Liver (tissue), 8 donors: ENCODE measurements at regions not wholly inside any gene's neighbourhood (a gene's known extent, or its start where the extent isn't known, plus 50 kb on each side); places are given as distances from the start of the nearest gene placed in this dataset.
"Not testable (repeated sequence)": the region's sequence is repeated elsewhere in the genome, so short reads cannot be mapped to it uniquely, and the experiment has no call there.

Experiments used
- DNase-seq: peaks from one replicate; pipeline ENCODE4 v3.0.0-alpha.2; 2017; ENCODE audit warnings: low spot score
- H3K27ac ChIP-seq, 2 donors: one replicate each; pipeline ENCODE4 v1.7.0; 2013; ENCODE audit warnings: inconsistent platforms in 2 of 2, low read length in 2 of 2, control low read depth in 1 of 2, low read depth in 1 of 2, mild to moderate bottlenecking in 1 of 2
- H3K27me3 ChIP-seq, 4 donors: one replicate each; pipeline versions ENCODE4 v1.6.1 to v1.7.0; 2013; ENCODE audit warnings: low read length in 3 of 4, inconsistent platforms in 1 of 4, mild to moderate bottlenecking in 1 of 4, moderate library complexity in 1 of 4; ENCODE audit not compliant: control insufficient read depth in 4 of 4, insufficient read depth in 4 of 4
- H3K36me3 ChIP-seq, 4 donors: one replicate each; pipeline versions ENCODE4 v1.6.1 to v1.7.0; 2013; ENCODE audit warnings: low read length in 3 of 4, mild to moderate bottlenecking in 3 of 4, low read depth in 1 of 4, moderate library complexity in 1 of 4; ENCODE audit not compliant: control insufficient read depth in 4 of 4, insufficient read depth in 3 of 4
- H3K4me1 ChIP-seq, 4 donors: one replicate each; pipeline versions ENCODE4 v1.6.1 to v1.7.0; 2013; ENCODE audit warnings: low read length in 3 of 4, mild to moderate bottlenecking in 3 of 4, moderate library complexity in 1 of 4; ENCODE audit not compliant: control insufficient read depth in 4 of 4, insufficient read depth in 4 of 4
- H3K4me3 ChIP-seq, 3 donors: one replicate each; pipeline versions ENCODE4 v1.6.1 to v1.7.0; 2013; ENCODE audit warnings: low read length in 3 of 3, control low read depth in 1 of 3, low read depth in 1 of 3, mild to moderate bottlenecking in 1 of 3
- H3K9ac ChIP-seq, 2 donors: one replicate each; pipeline ENCODE4 v1.7.0; 2013; ENCODE audit warnings: low read length in 2 of 2, mild to moderate bottlenecking in 2 of 2, moderate library complexity in 2 of 2, control low read depth in 1 of 2, low read depth in 1 of 2
- H3K9me3 ChIP-seq, 4 donors: one replicate each; pipeline versions ENCODE4 v1.6.1 to v1.7.0; 2013; ENCODE audit warnings: low read length in 3 of 4; ENCODE audit not compliant: control insufficient read depth in 4 of 4
- EGR1 ChIP-seq, 2 donors: IDR thresholded peaks; 2 replicates each; pipeline ENCODE4 v1.6.1; 2016 to 2018; ENCODE audit warnings: antibody characterized with exemption in 2 of 2, low read depth in 2 of 2
- FOXA1 ChIP-seq: IDR thresholded peaks from 2 replicates; pipeline ENCODE4 v1.6.1; 2016; ENCODE audit warnings: antibody characterized with exemption
- FOXA2 ChIP-seq: IDR thresholded peaks from 2 replicates; pipeline ENCODE4 v1.6.1; 2016; ENCODE audit warnings: antibody characterized with exemption
- GABPA ChIP-seq, 2 donors: IDR thresholded peaks in 1 of 2; conservative IDR thresholded peaks in 1 of 2; 2 replicates each; pipeline ENCODE4 v1.6.1; 2016; ENCODE audit warnings: antibody characterized with exemption in 2 of 2, mild to moderate bottlenecking in 1 of 2, moderate library complexity in 1 of 2
- HNF4A ChIP-seq, 2 donors: conservative IDR thresholded peaks; 2 replicates each; pipeline ENCODE4 v1.6.1; 2016; ENCODE audit warnings: antibody characterized with exemption in 2 of 2, mild to moderate bottlenecking in 2 of 2
- HNF4G ChIP-seq: IDR thresholded peaks from 2 replicates; pipeline ENCODE4 v1.6.1; 2016; ENCODE audit warnings: antibody characterized with exemption
- JUND ChIP-seq, 2 donors: IDR thresholded peaks; 2 replicates each; pipeline ENCODE4 v1.6.1; 2016; ENCODE audit warnings: antibody characterized with exemption in 2 of 2
- NR2F2 ChIP-seq: IDR thresholded peaks from 2 replicates; pipeline ENCODE4 v1.6.1; 2016; ENCODE audit warnings: antibody characterized with exemption
- RAD21 ChIP-seq, 2 donors: IDR thresholded peaks; 2 replicates each; pipeline ENCODE4 v1.6.1; 2016; ENCODE audit warnings: antibody characterized with exemption in 2 of 2, mild to moderate bottlenecking in 2 of 2
- RXRA ChIP-seq, 2 donors: IDR thresholded peaks; 2 replicates each; pipeline ENCODE4 v1.6.1; 2017 to 2018; ENCODE audit warnings: antibody characterized with exemption in 2 of 2, mild to moderate bottlenecking in 1 of 2
- SP1 ChIP-seq: IDR thresholded peaks from 2 replicates; pipeline ENCODE4 v1.6.1; 2018; ENCODE audit warnings: antibody characterized with exemption, mild to moderate bottlenecking
- TAF1 ChIP-seq: conservative IDR thresholded peaks from 2 replicates; pipeline ENCODE4 v1.6.1; 2016; ENCODE audit warnings: antibody characterized with exemption, mild to moderate bottlenecking
- YY1 ChIP-seq: IDR thresholded peaks from 2 replicates; pipeline ENCODE4 v1.6.1; 2016; ENCODE audit warnings: antibody characterized with exemption, mild to moderate bottlenecking
- WGBS: extraction: QIAGEN DNeasy Blood & Tissue Kit; methylation state at CpG from one replicate; pipeline ENCODE4 v1.1.7; 2013; 5-methylcytosine and 5-hydroxymethylcytosine counted together
- TF ChIP-seq, protein P1 (sequence below): IDR thresholded peaks from 2 replicates; pipeline ENCODE4 v1.6.1; 2016; ENCODE audit warnings: antibody characterized with exemption
- TF ChIP-seq, protein P2 (sequence below): IDR thresholded peaks from 2 replicates; pipeline ENCODE4 v1.6.1; 2016; ENCODE audit warnings: antibody characterized with exemption, mild to moderate bottlenecking
- TF ChIP-seq, protein P3 (sequence below): IDR thresholded peaks from 2 replicates; pipeline ENCODE4 v1.6.1; 2016; ENCODE audit warnings: antibody characterized with exemption
- TF ChIP-seq, protein P4 (sequence below): fragments of 150-350 bp; IDR thresholded peaks from 2 replicates; pipeline ENCODE4 v1.5.1; 2017; ENCODE audit warnings: improper control_type of control experiment, low read depth, low read length; ENCODE audit not compliant: missing input control
- TF ChIP-seq, protein P5 (sequence below): IDR thresholded peaks from 2 replicates; pipeline ENCODE4 v1.6.1; 2016; ENCODE audit warnings: antibody characterized with exemption
- donor health status: healthy.
- donor health status: healthy.
- donor health status: healthy.
- donor health status: healthy.
- donor health status: healthy.

DNA sequence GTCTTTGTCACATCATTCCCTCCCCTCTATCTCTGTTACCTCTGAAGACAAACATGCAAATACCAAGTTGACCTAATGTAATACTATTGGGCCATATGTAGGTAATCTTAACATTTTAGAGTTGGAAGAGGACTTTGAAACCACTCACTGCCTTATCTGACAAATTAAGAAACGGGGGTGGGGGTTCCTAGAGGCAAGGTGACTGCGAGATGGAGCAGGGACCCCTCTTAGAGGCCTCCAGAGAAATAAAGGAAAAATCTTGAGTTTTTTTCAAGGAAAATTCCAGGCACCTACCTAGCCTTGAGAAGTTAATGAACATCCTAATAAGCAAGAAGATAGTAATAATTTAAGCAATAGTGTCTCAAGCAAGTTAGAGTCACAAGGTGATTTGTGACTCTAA, 270.8 kb downstream of the CD83 start:
- TF ChIP-seq JUND (IDR thresholded peaks at IDR 0.05) (no peak), TAF1 (no peak), RXRA (IDR thresholded peaks at IDR 0.05) (no peak), SP1 (no peak), RAD21 (IDR thresholded peaks at IDR 0.05) (no peak), HNF4G (no peak), EGR1 (IDR thresholded peaks at IDR 0.05; ENCODE audit: low read depth in 2 of 2) (no peak), NR2F2 (no peak), GABPA (IDR thresholded peaks at IDR 0.05 in 1 of 2, conservative IDR thresholded peaks at IDR 0.05 in 1 of 2) (no peak), FOXA2 (no peak), FOXA1 (no peak), HNF4A (conservative IDR thresholded peaks at IDR 0.05) (no peak), YY1 (no peak)
- TF ChIP-seq, protein P1, sequence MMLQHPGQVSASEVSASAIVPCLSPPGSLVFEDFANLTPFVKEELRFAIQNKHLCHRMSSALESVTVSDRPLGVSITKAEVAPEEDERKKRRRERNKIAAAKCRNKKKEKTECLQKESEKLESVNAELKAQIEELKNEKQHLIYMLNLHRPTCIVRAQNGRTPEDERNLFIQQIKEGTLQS: no peak
- TF ChIP-seq, protein P2, sequence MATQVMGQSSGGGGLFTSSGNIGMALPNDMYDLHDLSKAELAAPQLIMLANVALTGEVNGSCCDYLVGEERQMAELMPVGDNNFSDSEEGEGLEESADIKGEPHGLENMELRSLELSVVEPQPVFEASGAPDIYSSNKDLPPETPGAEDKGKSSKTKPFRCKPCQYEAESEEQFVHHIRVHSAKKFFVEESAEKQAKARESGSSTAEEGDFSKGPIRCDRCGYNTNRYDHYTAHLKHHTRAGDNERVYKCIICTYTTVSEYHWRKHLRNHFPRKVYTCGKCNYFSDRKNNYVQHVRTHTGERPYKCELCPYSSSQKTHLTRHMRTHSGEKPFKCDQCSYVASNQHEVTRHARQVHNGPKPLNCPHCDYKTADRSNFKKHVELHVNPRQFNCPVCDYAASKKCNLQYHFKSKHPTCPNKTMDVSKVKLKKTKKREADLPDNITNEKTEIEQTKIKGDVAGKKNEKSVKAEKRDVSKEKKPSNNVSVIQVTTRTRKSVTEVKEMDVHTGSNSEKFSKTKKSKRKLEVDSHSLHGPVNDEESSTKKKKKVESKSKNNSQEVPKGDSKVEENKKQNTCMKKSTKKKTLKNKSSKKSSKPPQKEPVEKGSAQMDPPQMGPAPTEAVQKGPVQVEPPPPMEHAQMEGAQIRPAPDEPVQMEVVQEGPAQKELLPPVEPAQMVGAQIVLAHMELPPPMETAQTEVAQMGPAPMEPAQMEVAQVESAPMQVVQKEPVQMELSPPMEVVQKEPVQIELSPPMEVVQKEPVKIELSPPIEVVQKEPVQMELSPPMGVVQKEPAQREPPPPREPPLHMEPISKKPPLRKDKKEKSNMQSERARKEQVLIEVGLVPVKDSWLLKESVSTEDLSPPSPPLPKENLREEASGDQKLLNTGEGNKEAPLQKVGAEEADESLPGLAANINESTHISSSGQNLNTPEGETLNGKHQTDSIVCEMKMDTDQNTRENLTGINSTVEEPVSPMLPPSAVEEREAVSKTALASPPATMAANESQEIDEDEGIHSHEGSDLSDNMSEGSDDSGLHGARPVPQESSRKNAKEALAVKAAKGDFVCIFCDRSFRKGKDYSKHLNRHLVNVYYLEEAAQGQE: no peak
- TF ChIP-seq, protein P3, sequence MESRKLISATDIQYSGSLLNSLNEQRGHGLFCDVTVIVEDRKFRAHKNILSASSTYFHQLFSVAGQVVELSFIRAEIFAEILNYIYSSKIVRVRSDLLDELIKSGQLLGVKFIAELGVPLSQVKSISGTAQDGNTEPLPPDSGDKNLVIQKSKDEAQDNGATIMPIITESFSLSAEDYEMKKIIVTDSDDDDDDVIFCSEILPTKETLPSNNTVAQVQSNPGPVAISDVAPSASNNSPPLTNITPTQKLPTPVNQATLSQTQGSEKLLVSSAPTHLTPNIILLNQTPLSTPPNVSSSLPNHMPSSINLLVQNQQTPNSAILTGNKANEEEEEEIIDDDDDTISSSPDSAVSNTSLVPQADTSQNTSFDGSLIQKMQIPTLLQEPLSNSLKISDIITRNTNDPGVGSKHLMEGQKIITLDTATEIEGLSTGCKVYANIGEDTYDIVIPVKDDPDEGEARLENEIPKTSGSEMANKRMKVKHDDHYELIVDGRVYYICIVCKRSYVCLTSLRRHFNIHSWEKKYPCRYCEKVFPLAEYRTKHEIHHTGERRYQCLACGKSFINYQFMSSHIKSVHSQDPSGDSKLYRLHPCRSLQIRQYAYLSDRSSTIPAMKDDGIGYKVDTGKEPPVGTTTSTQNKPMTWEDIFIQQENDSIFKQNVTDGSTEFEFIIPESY: no peak
- TF ChIP-seq, protein P4, sequence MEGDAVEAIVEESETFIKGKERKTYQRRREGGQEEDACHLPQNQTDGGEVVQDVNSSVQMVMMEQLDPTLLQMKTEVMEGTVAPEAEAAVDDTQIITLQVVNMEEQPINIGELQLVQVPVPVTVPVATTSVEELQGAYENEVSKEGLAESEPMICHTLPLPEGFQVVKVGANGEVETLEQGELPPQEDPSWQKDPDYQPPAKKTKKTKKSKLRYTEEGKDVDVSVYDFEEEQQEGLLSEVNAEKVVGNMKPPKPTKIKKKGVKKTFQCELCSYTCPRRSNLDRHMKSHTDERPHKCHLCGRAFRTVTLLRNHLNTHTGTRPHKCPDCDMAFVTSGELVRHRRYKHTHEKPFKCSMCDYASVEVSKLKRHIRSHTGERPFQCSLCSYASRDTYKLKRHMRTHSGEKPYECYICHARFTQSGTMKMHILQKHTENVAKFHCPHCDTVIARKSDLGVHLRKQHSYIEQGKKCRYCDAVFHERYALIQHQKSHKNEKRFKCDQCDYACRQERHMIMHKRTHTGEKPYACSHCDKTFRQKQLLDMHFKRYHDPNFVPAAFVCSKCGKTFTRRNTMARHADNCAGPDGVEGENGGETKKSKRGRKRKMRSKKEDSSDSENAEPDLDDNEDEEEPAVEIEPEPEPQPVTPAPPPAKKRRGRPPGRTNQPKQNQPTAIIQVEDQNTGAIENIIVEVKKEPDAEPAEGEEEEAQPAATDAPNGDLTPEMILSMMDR: no peak
- TF ChIP-seq, protein P5, sequence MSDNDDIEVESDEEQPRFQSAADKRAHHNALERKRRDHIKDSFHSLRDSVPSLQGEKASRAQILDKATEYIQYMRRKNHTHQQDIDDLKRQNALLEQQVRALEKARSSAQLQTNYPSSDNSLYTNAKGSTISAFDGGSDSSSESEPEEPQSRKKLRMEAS: no peak
- 69% methylated on average over 2 of the region's 2 CpGs for WGBS
- H3K9ac ChIP-seq: no peak overlapping the region

DNA sequence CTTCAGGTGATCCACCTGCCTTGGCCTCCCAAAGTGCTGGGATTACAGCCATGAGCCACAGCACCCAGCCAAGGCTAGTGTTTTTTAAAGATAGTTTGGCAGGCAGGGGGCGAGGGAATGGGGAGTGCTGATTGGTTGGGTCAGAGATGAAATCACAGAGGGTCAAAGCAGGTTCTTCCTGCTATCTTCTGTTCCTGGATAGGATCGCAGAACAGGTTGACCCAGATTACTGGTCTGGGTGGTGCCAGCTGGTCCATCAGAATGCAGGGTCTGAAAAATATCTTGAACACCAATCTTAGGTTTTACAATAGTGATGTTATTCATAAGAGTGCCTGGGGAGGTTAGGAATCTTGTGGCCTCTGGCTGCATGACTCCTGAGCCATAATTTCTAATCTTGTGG, 272.2 kb downstream of the CD83 start:
- H3K27ac ChIP-seq, H3K9me3 ChIP-seq, H3K4me1 ChIP-seq, H3K36me3 ChIP-seq, H3K4me3 ChIP-seq, H3K9ac ChIP-seq, DNase-seq, H3K27me3 ChIP-seq: not testable (repeated sequence)
- WGBS: 86% methylated on average over 2 of the region's 2 CpGs

More for the DNA sequence above, 270.8 kb downstream of the CD83 start:
- DNase-seq: no peak
- Histone ChIP-seq H3K27me3 (no peaks in the 10 kb centered on the region), H3K9me3 (no peaks in the 10 kb centered on the region), H3K4me3 (no peak overlapping the region), H3K4me1 (no peaks in the 10 kb centered on the region), H3K27ac (no peak overlapping the region), H3K36me3 (no peaks in the 10 kb centered on the region)
